ENCODE measurements at regions not wholly inside any gene's neighbourhood (a gene's known extent, or its start where the extent isn't known, plus 50 kb on each side); places are given as distances from the start of the nearest gene placed in this dataset.
"Not testable (repeated sequence)": the region's sequence is repeated elsewhere in the genome, so short reads cannot be mapped to it uniquely, and the experiment has no call there.

DNA sequence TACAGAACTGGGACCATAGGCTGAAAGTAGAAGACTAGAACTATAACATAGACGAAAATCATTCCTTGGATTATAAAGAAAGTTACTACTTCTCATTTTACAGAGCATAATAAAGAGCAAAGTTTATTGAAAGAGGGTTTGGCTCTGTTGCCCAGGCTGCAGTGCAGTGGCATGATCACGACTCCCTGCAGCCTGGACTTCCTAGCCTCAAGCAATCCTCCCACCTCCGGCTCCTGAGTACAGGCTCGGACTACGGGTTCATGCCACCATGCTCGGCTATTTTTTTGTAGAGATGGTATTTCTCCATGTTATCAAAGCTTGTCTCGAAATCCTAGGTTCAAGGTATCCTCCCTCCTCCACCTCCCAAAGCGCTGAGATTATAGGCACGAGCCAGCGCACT, 190.1 kb upstream of the FOXG1 start:
- DNase-seq = no peak

DNA sequence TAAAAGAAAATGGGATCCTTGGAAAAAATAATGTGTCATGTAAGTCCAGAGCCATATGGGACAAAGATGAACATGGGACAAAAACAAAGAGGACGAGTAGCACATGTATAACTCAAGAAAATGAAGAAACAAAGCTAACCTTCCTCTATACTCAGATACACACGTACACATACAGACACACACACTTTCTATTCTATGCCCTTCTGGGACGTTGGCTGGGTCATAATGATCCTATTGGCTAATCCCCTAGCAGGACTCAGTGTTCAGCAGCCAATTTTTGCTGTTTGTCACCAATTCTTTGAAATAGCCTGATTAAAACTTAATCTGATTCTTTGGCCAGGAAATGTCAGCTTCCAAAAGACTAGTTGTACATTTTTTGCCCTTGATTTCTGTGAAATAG, 189.4 kb upstream of the FOXG1 start:
- DNase-seq = no peak

DNA sequence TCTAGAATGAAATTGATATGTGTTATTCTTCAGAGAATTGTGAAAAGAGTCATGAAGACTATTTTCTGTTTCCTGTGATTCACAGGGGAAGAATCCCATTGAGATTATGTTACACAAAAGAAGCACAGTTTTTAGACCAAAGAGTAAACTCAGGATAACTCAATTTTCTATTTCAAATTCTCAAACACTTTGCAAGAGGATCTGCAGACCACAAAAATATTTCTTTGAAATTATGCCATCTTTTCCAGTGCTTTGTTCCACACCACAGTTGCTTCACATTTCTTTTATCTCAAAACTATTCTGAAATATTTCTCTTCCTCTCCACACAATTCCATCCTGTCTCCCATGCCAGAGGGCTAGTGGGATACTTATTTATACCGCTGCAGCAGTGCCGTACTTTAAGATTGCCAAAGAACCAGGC, 188.9 kb upstream of the FOXG1 start:
- DNase-seq = no peak

GRCh38 chr14:28584951-28585350, 181.6 kb upstream of the FOXG1 start:
- DNase-seq = no peak

GRCh38 chr14:28589792-28590191, 176.8 kb upstream of the FOXG1 start:
- no peak for DNase-seq

- no peak for DNase-seq
Observed at GRCh38 chr14:28596391-28596790, 170.2 kb upstream of the FOXG1 start.

DNA sequence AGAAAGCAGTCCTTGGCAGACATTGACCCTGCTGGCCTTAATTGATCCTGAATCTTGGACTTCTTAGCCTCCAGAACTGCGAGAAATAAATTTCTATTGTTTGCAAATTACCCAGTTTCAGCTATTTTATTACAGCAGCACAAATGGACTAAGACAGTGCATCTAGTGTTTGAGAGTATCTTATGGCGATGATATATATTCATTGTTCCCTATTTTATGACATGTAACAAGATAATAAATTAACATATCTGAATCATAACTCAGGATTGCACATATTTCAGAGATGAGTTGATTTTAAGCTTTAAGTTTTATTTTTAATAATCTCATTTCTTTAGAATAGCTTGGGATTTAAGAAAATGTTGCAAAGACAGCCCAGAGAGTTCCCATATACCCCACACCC, 167.4 kb upstream of the FOXG1 start:
- no peak for DNase-seq

- DNase-seq = no peak
Observed at GRCh38 chr14:28599605-28600004, 167.0 kb upstream of the FOXG1 start.

GRCh38 chr14:28603606-28604005, 163.0 kb upstream of the FOXG1 start:
- DNase-seq = no peak

GRCh38 chr14:28607661-28608060, 158.9 kb upstream of the FOXG1 start:
- no peak for DNase-seq

GRCh38 chr14:28608443-28608842, 158.1 kb upstream of the FOXG1 start:
- DNase-seq = no peak

GRCh38 chr14:28608851-28609828, 157.4 kb upstream of the FOXG1 start:
- DNase-seq = no peak

- no peak for DNase-seq
Observed at GRCh38 chr14:28612414-28612813, 154.2 kb upstream of the FOXG1 start.

DNA sequence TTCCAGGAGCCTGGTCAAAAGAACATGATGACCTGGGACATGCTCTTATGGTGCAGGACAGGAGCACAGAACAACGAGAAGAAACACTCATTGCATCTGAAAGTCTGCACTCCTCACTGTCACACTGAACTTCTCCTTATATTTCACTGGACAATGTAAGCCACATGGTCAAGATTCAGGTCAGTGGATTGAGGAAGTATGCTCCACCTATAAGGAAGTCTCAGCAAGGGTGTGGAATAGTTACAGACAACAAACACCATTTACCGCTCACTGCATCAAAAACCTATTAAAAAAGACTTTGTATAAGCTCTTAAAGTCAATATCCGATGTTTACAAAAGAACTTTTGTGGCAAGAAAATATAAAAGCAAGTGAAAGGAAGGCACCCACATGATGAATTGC, 153.1 kb upstream of the FOXG1 start:
- DNase-seq = no peak

DNA sequence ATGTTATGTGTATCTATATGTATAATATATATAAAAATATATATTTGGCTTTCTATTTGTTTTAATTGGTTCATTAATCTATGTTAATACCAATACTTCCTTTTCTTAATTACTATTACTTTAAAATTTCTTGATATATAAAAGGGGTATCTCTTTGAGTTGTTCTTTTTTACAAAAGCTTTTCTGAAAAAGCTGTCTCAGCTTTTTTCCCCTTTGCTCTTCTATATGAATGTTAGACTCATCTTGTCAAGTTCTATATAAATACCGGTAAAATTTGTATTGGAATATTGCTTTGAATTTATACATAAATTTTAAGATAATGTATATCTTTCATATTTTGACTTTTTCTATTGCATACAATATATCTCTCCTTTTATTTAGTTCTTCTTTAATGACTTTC, 139.8 kb upstream of the FOXG1 start:
- no peak for DNase-seq

DNA sequence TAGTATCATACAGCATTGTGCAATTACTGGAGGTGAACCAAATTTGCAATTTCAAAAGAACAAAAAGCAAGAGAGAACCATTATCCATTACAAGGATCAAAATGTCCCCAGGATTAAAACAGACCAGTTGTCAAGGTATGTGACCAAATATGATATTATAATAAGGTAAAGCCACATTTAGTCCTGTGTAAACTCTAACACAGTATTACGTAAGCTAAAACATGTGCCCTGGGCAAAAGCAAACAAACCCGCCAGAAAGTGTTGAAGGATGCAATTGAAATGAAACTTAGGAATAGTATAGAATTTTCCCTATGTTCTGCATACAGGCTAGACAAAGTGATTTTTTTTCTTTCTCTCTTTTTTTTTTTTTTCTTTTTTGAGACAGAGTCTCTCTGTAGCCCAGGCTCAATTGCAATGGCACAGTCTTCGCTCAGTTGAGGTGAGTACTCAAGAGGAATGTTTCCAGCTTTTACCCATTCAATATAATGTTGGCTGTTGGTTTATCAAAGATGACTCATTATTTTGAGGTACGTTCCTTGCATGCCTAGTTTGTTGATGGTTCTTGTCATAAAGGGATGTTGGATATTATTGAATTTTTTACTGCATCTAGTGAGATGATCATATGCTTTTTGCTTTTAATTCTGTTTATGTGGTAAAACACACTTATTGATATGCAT, 137.1 kb upstream of the FOXG1 start:
- no peak for DNase-seq

DNA sequence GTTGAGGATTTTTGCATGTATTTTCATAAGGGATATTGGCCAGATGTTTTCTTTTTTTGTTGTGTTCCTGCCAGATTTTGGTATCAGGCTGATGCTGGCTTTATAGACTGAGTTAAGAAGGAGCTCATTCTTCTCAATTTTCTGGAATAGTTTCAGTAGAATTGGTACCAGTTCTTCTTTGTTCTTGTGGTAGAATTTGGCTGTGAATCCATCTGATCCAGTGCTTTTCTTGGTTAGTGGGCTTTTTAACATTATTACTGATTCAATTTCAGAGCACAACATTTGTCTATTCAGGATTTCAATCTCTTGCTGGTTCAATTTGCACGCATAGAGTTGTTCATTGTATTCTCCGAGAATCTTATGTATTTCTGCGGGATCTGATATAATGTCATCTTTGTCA, 136.5 kb upstream of the FOXG1 start:
- no peak for DNase-seq

- no peak for DNase-seq
Observed at GRCh38 chr14:28635387-28635786, 131.2 kb upstream of the FOXG1 start.

- DNase-seq = not testable (repeated sequence)
Observed at GRCh38 chr14:28635816-28636215, 130.8 kb upstream of the FOXG1 start.

DNA sequence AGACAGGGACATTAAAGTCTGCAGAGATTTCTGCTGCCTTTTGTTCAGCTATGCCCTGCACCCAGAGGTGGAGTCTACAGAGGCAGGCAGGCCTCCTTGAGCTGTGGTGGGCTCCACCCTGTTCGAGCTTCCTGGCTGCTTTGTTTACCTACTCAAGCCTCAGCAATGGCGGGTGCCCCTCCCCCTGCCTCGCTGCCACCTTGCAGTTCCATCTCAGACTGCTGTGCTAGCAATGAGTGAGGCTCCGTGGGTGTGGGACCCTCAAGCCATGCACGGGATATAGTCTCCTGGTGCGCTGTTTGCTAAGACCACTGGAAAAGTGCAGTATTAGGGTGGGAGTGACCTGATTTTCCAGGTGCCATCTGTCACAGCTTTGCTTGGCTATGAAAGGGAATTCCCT, 125.4 kb upstream of the FOXG1 start:
- DNase-seq = not testable (repeated sequence)

DNA sequence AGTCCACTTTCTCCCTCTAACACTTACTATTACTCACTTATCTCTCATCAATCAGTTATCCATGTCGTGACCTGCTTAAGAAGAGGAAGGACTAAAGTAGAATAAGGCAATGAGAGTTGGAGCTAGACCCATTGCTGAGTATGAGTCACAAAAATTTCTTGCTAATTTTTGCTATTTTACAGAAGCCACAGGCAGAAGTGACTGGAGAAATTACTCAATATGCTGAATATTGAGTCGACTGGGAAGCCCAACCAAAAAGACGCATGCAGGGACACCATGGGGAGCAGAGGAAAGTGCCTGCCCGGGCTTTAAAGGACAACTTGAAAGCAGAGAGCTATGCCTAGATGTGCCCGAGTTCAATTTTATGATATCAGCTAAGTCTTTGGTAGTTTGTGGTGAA, 115.4 kb upstream of the FOXG1 start:
- DNase-seq = no peak

DNA sequence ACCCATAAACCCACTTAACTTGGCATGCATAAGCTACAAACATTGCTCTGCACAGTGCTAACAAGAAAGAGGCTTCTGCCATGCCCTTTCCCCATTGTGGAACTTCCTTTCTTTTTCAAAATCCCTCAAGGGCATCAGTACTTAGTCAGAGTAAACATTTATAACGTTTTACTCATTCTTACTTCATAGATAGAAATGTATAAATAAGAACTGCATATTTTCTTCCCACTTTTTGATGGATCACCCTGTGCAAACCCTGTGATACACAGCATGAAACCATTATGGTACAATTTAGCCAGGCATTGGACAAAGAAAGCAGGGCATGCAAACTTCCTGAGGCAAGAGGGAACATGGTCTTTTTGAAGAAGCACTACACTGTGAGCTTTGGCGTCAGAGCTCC, 113.8 kb upstream of the FOXG1 start:
- no peak for DNase-seq

DNA sequence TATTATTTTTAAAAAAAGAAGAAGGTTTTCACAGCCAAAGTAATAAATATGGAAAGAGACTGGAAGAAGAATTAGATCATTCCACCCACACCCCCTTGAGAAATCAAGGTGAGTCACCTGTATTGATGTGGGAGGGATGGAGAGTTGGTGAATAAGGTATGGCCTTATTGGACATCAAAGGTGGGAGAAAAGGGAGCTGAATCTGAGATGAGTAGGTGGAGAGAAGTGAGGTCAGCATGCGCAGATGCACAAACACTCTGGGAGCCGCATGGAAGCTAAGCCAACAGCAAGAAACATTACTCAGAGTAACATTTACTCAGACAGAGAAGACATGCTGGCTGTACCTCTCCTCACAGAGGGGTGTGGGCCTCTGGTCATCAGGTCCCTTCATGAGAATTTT, 113.1 kb upstream of the FOXG1 start:
- DNase-seq = no peak

DNA sequence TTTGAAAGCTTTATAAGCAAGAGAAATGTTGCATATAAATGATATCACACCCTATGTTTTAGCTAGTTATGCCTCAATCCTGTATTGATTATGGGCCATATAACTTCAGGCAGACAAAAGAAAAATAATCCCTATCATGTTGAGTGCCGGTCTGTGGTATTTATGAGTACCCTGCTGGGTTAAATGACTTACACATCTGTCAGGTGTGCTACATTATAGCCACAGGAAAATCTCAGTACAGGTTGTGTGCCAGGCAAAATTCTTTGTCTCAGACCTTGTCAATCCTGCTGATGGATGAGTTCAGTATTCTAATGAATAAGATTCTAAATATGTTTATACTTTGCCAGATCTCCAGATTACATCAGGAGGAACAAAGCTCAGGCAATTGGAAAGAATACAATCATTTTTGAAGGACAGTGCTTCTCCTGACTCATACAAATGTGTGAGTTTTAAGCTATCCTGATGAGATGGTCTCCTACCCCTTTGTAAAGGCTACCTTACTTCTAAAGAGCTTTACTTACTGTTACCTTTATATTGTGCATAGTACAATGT, 109.8 kb upstream of the FOXG1 start:
- DNase-seq = no peak
